MM.1S (cell line): ENCODE measurements at regions not wholly inside any gene's neighbourhood (a gene's known extent, or its start where the extent isn't known, plus 50 kb on each side); places are given as distances from the start of the nearest gene placed in this dataset.

Source experiments
- DNase-seq: peaks from one replicate; pipeline ENCODE4 v3.0.0-alpha.2; 2015
- H2AFZ ChIP-seq: fragments of 300-600 bp; sonication (generic); 2 replicates; pipeline ENCODE4 v1.6.0; 2016; ENCODE audit warnings: antibody characterized with exemption, low read length
- H3F3A ChIP-seq: fragments of 300-600 bp; sonication (generic); 2 replicates; pipeline ENCODE4 v1.6.1; 2016; ENCODE audit warnings: mild to moderate bottlenecking, antibody characterized with exemption, low read length, moderate library complexity, mixed read lengths; ENCODE audit not compliant: insufficient read depth
- H3K27ac ChIP-seq: fragments of 300-600 bp; sonication (generic); 2 replicates; pipeline ENCODE4 v1.5.1; 2016; ENCODE audit warnings: mild to moderate bottlenecking, low read length
- H3K27me3 ChIP-seq: fragments of 300-600 bp; sonication (generic); replicated peaks from 2 replicates; pipeline ENCODE4 v1.6.0; 2016; ENCODE audit warnings: low read length; ENCODE audit not compliant: insufficient read depth
- H3K36me3 ChIP-seq: fragments of 300-600 bp; sonication (generic); replicated peaks from 2 replicates; pipeline ENCODE4 v1.6.1; 2016; ENCODE audit warnings: mild to moderate bottlenecking, low read length, mixed read lengths; ENCODE audit not compliant: insufficient read depth
- H3K4me1 ChIP-seq: fragments of 300-600 bp; sonication (generic); 2 replicates; pipeline ENCODE4 v1.6.1; 2016; ENCODE audit warnings: low read length, mixed read lengths
- H3K4me2 ChIP-seq: fragments of 300-600 bp; sonication (generic); 2 replicates; pipeline ENCODE4 v1.6.0; 2016; ENCODE audit warnings: low read depth, low read length
- H3K4me3 ChIP-seq: fragments of 300-600 bp; sonication (generic); 2 replicates; pipeline ENCODE4 v1.5.1; 2016; ENCODE audit warnings: low read length, mixed read lengths
- H3K79me2 ChIP-seq: fragments of 300-600 bp; sonication (generic); 2 replicates; pipeline ENCODE4 v1.6.1; 2016; ENCODE audit warnings: mixed run types, low read length, mixed read lengths
- H3K9ac ChIP-seq: fragments of 300-600 bp; sonication (generic); 2 replicates; pipeline ENCODE4 v1.6.1; 2016; ENCODE audit warnings: low read length, mixed read lengths
- H3K9me2 ChIP-seq: fragments of 300-600 bp; sonication (generic); replicated peaks from 2 replicates; pipeline ENCODE4 v1.6.1; 2016; ENCODE audit warnings: mild to moderate bottlenecking, low read length, mixed read lengths; ENCODE audit not compliant: insufficient read depth
- H3K9me3 ChIP-seq: fragments of 300-600 bp; sonication (generic); replicated peaks from 2 replicates; pipeline ENCODE4 v1.6.1; 2016; ENCODE audit warnings: mild to moderate bottlenecking, low read length, mixed read lengths; ENCODE audit not compliant: insufficient read depth
- H4K20me1 ChIP-seq: fragments of 300-600 bp; sonication (generic); 2 replicates; pipeline ENCODE4 v1.6.1; 2016; ENCODE audit warnings: mild to moderate bottlenecking, low read length, moderate library complexity, mixed read lengths; ENCODE audit not compliant: insufficient read depth
- CTCF ChIP-seq: fragments of 300-600 bp; sonication (generic); IDR thresholded peaks from 2 replicates; pipeline ENCODE4 v1.5.1; 2016; ENCODE audit warnings: antibody characterized with exemption, low read length, mixed read lengths
- EZH2 ChIP-seq: fragments of 300-600 bp; sonication (generic); optimal IDR thresholded peaks from 2 replicates; pipeline ENCODE3; 2017; ENCODE audit warnings: low read depth, mild to moderate bottlenecking, antibody characterized with exemption, low read length, mixed read lengths
- EZH2phosphoT487 ChIP-seq: fragments of 300-600 bp; sonication (generic); IDR thresholded peaks from 2 replicates; pipeline ENCODE4 v1.6.1; 2018; ENCODE audit warnings: antibody characterized with exemption, low read length

GRCh38 chr14:28608443-28608842 is 158.1 kb upstream of the FOXG1 start:
- TF ChIP-seq CTCF: no peak
- no peak for TF ChIP-seq EZH2phosphoT487
- no peak for TF ChIP-seq EZH2
- Histone ChIP-seq H3K4me2 (no peak overlapping the region), H4K20me1 (no peaks in the 10 kb centered on the region), H3K27ac (no peak overlapping the region), H3F3A (no peaks in the 10 kb centered on the region), H3K79me2 (no peaks in the 10 kb centered on the region), H3K4me1 (no peaks in the 10 kb centered on the region), H3K9ac (no peak overlapping the region), H3K27me3 (no peaks in the 10 kb centered on the region), H3K36me3 (no peaks in the 10 kb centered on the region), H3K9me3 (no peaks in the 10 kb centered on the region), H2AFZ (no peak overlapping the region), H3K9me2 (no peaks in the 10 kb centered on the region), H3K4me3 (no peak overlapping the region)
- no peak for DNase-seq

GRCh38 chr14:28608851-28609828 is 157.4 kb upstream of the FOXG1 start:
- no peak overlapping the region for H3K4me2 ChIP-seq
- H3K9ac ChIP-seq: no peak overlapping the region
- H3F3A ChIP-seq: no peaks in the 10 kb centered on the region
- H3K9me3 ChIP-seq: no peaks in the 10 kb centered on the region
- H3K4me3 ChIP-seq: no peak overlapping the region
- no peaks in the 10 kb centered on the region for H3K27me3 ChIP-seq
- no peaks in the 10 kb centered on the region for H3K9me2 ChIP-seq
- H3K27ac ChIP-seq: no peak overlapping the region
- no peaks in the 10 kb centered on the region for H3K36me3 ChIP-seq
- no peaks in the 10 kb centered on the region for H4K20me1 ChIP-seq
- H3K79me2 ChIP-seq: no peaks in the 10 kb centered on the region
- peak; percentile 61 for TF ChIP-seq CTCF
- no peak for TF ChIP-seq EZH2
- no peak overlapping the region for H2AFZ ChIP-seq
- H3K4me1 ChIP-seq: no peaks in the 10 kb centered on the region
- DNase-seq: peak; percentile 30

DNA sequence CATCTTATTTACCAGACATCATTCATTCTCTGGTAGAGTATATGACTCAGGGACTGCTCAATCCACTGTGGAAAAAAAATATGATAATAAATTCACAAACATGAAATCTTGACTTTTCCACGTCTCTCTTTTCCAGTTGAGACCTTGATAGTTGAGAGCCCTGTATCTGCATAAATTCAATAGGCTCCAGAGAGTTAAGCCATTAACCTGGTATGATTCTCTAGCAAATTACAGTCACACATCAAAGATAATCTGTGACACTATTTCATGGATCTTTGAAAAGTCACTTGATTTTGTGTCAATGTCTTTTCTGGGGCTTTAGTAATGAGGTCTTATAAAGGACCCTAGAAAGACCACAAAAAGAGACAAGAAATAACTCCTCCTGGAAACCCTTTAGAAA is 154.2 kb upstream of the FOXG1 start:
- Histone ChIP-seq H3K9me3 (no peaks in the 10 kb centered on the region), H3K4me2 (no peak overlapping the region), H3F3A (no peaks in the 10 kb centered on the region), H4K20me1 (no peaks in the 10 kb centered on the region), H3K27ac (no peak overlapping the region), H3K9ac (no peak overlapping the region), H3K79me2 (no peaks in the 10 kb centered on the region), H3K4me3 (no peak overlapping the region), H3K4me1 (no peaks in the 10 kb centered on the region), H2AFZ (no peak overlapping the region), H3K27me3 (no peaks in the 10 kb centered on the region), H3K9me2 (no peaks in the 10 kb centered on the region), H3K36me3 (no peaks in the 10 kb centered on the region)
- no peak for DNase-seq
- no peak for TF ChIP-seq EZH2
- TF ChIP-seq CTCF: no peak
- TF ChIP-seq EZH2phosphoT487: no peak
